ENCODE measurements at regions not wholly inside any gene's neighbourhood (a gene's known extent, or its start where the extent isn't known, plus 50 kb on each side); places are given as distances from the start of the nearest gene placed in this dataset.

DNA sequence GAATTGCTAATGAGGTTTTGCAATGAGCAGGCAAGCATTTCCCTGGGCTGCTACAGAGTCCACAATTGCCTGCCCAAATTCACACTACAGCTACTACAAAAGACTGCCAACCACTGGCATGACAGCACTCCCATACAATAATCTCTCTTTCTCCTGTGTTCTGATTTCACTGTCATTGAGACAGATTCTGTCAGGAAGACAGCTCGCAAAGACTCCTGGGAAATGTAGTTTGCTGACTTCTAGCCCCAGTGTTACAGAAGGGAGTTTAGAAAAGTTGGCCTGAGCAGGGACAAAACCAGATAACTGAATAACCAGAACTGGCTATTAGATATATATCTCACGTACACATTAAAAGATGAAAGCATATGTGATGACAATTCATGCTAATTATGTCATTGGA lies 1231.3 kb upstream of the PRKX start:
- H3K9me3 ChIP-seq (ENCODE audit: control insufficient read depth, insufficient read depth, low read length) = peaks cover 8% of the 10 kb centered on the region; the same call in 1 of the 2 replicates
- in situ Hi-C loops (cut with MboI; ENCODE audit: low sequenced_read_pairs) = no loop called here
- CTCF ChIA-PET = no interaction called here
- no peak overlapping the region for H3K27ac ChIP-seq (ENCODE audit: insufficient read depth, low read length)
- no peak overlapping the region for H3K23ac ChIP-seq (ENCODE audit: low read depth, low read length)
- no peaks in the 10 kb centered on the region for H3K36me3 ChIP-seq (ENCODE audit: control insufficient read depth, insufficient read depth, low read length)
- no peak overlapping the region for H3K4ac ChIP-seq (ENCODE audit: low read depth, low read length)
- DNase-seq (no peak), ATAC-seq (ENCODE audit: low read depth) (no peak)
- no peak overlapping the region for H3K4me3 ChIP-seq (ENCODE audit: insufficient read depth, low read depth, low read length)
- H3K56ac ChIP-seq (ENCODE audit: extremely low read depth, insufficient read depth, low read length) = no peak overlapping the region
- H3K14ac ChIP-seq (replicated peaks; ENCODE audit: low read depth, low read length) = no peak overlapping the region
- H2BK5ac ChIP-seq (ENCODE audit: low read depth, low read length, poor library complexity, severe bottlenecking) = no peak overlapping the region
- H3K4me1 ChIP-seq (ENCODE audit: control insufficient read depth, insufficient read depth, low read length) = no peaks in the 10 kb centered on the region
- no TSS peak for BruUV-seq (replicated peaks)
- H2AK5ac ChIP-seq (ENCODE audit: low read depth, low read length) = no peak overlapping the region
- no peak overlapping the region for H2BK120ac ChIP-seq (ENCODE audit: low read depth, low read length)
- no peak overlapping the region for H2BK15ac ChIP-seq (ENCODE audit: low read depth, low read length)
- H4K5ac ChIP-seq (ENCODE audit: low read depth, low read length) = no peak overlapping the region
- no peak overlapping the region for H4K91ac ChIP-seq (ENCODE audit: insufficient read depth, low read depth, low read length)
- no CpG with 5 or more reads among the region's 2 CpGs for WGBS, 2 experiments (ENCODE audit: extremely low coverage in 2 of 2, insufficient read length in 1 of 2)
- dilution Hi-C loops (cut with HindIII; ENCODE audit: low sequenced_read_pairs, unreplicated experiment) = no loop called here
- H3K18ac ChIP-seq (ENCODE audit: low read depth, low read length) = no peak overlapping the region
- intact Hi-C loops (cut with micrococcal nuclease) = no loop called here
- H2AK9ac ChIP-seq (replicated peaks; ENCODE audit: low read depth, low read length, poor library complexity) = no peak overlapping the region
- no peak for TF ChIP-seq RFX5 (IDR thresholded peaks at IDR 0.05; ENCODE audit: low read depth, low read length)
- TF ChIP-seq, protein P1, sequence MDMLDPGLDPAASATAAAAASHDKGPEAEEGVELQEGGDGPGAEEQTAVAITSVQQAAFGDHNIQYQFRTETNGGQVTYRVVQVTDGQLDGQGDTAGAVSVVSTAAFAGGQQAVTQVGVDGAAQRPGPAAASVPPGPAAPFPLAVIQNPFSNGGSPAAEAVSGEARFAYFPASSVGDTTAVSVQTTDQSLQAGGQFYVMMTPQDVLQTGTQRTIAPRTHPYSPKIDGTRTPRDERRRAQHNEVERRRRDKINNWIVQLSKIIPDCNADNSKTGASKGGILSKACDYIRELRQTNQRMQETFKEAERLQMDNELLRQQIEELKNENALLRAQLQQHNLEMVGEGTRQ (IDR thresholded peaks at IDR 0.05; ENCODE audit: low read depth, low read length) = no peak
- no peak for TF ChIP-seq RAD21 (IDR thresholded peaks at IDR 0.05; ENCODE audit: low read length)
- TF ChIP-seq MAFK (IDR thresholded peaks at IDR 0.05; ENCODE audit: low read depth, low read length) = no peak
- POLR2A ChIA-PET (ENCODE audit: unreplicated experiment) = no interaction called here
- no peak overlapping the region for H3K4me2 ChIP-seq (ENCODE audit: low read depth, low read length)
- no peak overlapping the region for H4K8ac ChIP-seq (ENCODE audit: low read depth in 2 of 2, low read length in 2 of 2)
- no peaks in the 10 kb centered on the region for H3K79me1 ChIP-seq (ENCODE audit: low read depth in 1 of 2, low read length in 2 of 2)
- no peak overlapping the region for H2BK20ac ChIP-seq (ENCODE audit: low read depth, low read length)
- H3K9me1 ChIP-seq (ENCODE audit: insufficient read depth, low read length) = no peaks in the 10 kb centered on the region
- no peaks in the 10 kb centered on the region for H4K20me1 ChIP-seq (ENCODE audit: insufficient read depth, low read length)
- no peaks in the 10 kb centered on the region for H3K27me3 ChIP-seq (ENCODE audit: control insufficient read depth, insufficient read depth, low read length)
- no peak overlapping the region for H3K9ac ChIP-seq (ENCODE audit: low read depth, low read length)
- no peak overlapping the region for H2AFZ ChIP-seq (replicated peaks; ENCODE audit: low read length, poor library complexity)

Data from IMR-90 (cell line).